ENCODE measurements at regions not wholly inside any gene's neighbourhood (a gene's known extent, or its start where the extent isn't known, plus 50 kb on each side); places are given as distances from the start of the nearest gene placed in this dataset.

DNA sequence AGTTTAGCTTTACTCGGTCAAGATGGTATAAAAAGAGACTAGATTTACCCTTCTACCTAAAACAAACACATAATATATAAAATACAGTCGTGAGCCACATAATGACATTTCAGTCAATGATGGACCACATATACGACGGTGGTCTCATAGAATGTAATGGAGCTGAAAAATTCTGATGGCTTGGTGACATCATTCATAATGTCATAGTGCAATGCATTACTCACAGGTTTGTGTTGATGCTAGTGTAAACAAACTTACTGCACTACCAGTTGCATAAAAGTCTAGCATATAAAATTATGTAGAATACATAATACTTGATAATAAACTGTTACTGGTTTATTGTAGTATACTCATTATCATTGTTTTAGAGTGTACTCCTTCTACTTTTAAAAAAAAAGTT is 115.9 kb upstream of the GDNF start:
- TF ChIP-seq, protein P1, sequence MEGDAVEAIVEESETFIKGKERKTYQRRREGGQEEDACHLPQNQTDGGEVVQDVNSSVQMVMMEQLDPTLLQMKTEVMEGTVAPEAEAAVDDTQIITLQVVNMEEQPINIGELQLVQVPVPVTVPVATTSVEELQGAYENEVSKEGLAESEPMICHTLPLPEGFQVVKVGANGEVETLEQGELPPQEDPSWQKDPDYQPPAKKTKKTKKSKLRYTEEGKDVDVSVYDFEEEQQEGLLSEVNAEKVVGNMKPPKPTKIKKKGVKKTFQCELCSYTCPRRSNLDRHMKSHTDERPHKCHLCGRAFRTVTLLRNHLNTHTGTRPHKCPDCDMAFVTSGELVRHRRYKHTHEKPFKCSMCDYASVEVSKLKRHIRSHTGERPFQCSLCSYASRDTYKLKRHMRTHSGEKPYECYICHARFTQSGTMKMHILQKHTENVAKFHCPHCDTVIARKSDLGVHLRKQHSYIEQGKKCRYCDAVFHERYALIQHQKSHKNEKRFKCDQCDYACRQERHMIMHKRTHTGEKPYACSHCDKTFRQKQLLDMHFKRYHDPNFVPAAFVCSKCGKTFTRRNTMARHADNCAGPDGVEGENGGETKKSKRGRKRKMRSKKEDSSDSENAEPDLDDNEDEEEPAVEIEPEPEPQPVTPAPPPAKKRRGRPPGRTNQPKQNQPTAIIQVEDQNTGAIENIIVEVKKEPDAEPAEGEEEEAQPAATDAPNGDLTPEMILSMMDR (IDR thresholded peaks at IDR 0.05), result no peak
- no peak for TF ChIP-seq POLR2A (IDR thresholded peaks at IDR 0.05)

Data from body of pancreas (tissue), 4 donors.